ENCODE measurements at regions not wholly inside any gene's neighbourhood (a gene's known extent, or its start where the extent isn't known, plus 50 kb on each side); places are given as distances from the start of the nearest gene placed in this dataset.

DNA sequence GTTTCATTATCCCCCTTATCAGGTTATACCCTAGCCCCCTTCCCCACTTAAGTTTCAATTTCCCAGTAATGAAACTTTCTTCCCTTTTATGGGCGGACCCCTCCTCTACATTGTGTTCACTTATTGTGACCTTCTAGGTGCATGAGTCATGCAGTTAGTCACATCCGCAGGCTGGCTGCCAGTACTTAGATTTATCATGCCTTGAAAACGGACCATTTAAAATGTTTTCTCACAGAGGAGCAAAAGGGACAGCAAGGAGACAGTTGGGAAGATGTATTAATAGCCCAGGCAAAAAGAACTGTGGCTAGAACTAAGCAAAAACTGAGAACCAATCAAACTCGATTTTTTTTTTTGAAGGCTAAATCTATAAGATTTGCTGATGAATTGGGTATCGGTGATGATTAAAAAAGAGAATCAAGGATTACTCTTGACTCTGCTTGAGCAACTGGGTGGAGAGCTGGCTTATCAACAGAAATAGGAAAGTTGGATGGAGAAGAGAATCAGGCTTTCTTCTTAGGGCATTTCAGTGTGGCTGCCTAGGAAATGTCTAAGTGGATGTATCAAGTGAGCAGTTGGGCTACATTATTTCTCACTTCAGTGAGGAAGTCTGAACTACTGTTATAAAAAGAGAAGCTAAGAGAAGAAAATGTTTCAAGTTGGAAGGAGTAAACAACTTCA lies 615.0 kb downstream of the HINT1 start:
- DNase-seq (ENCODE audit: extremely low read depth, low read depth), result no peak
- TF ChIP-seq CTCF (IDR thresholded peaks at IDR 0.05; ENCODE audit: low read depth, low read length), result no peak

GRCh38 chr5:130546211-130546610 lies 618.8 kb downstream of the HINT1 start:
- no peak for TF ChIP-seq CTCF (IDR thresholded peaks at IDR 0.05; ENCODE audit: low read depth, low read length)
- no peak for DNase-seq (ENCODE audit: extremely low read depth, low read depth)

DNA sequence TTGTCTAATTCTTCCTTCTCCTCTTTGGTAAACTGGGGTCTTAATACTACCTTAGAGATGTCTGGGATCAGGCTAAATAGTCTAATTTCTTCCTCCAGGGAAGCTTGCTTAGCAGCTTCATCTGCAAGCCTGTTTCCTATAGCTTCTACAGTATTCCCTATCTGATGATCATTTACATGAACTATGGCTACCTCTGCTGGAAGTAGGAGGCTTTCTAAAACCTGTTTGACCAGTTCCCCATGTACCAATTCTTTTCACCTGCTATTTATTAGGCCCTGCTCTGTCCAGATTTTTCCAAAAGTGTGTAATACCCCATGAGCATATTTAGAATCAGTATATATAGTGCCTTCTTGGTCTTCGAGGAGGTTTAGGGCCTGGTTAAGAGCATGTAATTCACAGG lies 619.8 kb downstream of the HINT1 start:
- DNase-seq (ENCODE audit: extremely low read depth, low read depth), result no peak
- no peak for TF ChIP-seq CTCF (IDR thresholded peaks at IDR 0.05; ENCODE audit: low read depth, low read length)

- no peak for DNase-seq (ENCODE audit: extremely low read depth, low read depth)
- no peak for TF ChIP-seq CTCF (IDR thresholded peaks at IDR 0.05; ENCODE audit: low read depth, low read length)
Measured at GRCh38 chr5:130541617-130542221, 623.3 kb downstream of the HINT1 start.

DNA sequence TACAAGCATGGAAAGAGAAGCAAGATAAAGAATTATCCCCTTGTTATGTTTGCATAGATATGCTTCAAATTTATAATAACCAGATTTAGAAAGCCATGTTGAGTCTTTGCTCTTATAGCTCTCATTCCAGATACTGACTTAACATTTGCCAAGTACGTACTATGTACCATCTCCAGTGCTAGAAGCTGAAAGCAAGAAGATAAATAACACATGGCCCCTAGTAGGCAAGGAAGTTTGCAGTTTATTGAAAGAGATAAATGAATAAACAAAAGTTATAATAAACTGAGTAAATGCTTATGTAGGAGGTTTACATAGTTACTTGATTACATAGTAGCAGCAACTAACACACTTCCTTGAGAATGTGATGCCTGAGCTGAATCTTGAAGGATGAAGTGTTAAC lies 628.4 kb downstream of the HINT1 start:
- TF ChIP-seq CTCF (IDR thresholded peaks at IDR 0.05; ENCODE audit: low read depth, low read length), result no peak
- no peak for DNase-seq (ENCODE audit: extremely low read depth, low read depth)

DNA sequence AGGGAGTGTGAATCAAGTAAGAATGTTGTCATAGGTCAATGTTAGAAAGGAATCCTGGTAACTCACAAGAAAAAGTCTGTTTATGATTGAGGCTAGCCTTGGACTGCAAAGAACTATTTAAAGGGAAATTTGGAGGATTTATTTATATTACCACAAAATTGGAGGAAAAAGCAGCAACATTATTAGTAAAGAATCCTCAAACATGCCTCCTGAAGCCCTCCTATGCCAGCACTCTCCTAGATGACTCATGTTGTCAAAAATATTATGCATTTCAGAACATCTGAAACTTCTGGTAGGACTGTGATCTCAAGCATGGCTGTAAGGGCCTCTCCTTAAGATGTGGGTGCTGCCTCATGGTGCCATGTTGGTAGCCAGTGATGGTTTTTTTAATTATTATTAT lies 628.5 kb downstream of the CHSY3 start:
- DNase-seq (ENCODE audit: extremely low read depth, low read depth), result no peak
- TF ChIP-seq CTCF (IDR thresholded peaks at IDR 0.05; ENCODE audit: low read depth, low read length), result no peak

DNA sequence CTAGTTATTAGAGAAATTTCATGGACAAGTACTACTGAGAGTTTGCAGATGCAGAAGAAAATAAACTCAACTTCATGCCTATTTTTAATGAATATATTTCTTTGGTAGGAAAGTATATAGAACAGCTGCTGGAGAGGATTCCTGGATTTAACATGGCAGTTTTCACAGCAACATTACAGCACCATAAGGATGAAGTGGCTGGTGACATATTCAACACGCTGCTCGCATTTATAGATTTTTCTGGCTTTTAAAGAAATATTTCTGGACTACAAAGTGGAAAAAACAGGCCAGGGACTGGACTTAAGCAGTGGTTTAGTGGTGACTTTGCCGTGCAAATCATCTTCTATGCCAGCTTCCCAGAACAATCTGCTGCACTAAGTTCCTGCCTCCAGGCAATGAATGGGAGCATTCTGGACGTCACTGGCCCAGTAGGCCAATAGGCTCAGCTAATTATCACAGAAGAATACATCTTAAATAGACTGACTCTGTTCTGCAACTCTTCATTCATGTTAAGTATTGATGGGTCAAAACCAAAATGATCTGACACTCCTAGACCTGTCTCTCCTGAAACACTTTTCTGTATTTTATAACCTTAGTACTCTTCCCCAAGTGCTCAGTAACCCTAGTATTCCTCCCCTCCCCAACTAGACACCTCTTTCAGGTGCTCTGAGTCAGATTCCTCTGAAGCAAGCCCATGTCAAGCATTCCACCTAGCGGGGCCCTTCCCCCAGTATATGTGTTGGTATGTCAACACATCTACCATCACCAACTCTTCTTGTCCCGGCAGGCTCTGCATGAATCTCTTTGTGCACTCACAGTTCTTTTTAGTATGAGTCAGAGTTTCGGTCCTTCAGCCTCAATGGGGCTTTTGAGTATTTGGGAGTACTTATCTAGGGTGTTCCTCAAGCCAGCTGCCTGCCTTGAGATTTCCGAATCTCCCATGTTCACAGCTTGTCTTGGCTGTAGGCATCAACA lies 625.5 kb downstream of the CHSY3 start:
- DNase-seq (ENCODE audit: extremely low read depth, low read depth), result no peak

More for the DNA sequence above, 625.5 kb downstream of the CHSY3 start:
- TF ChIP-seq CTCF (IDR thresholded peaks at IDR 0.05; ENCODE audit: low read depth, low read length), result no peak
